H9 (cell line): ENCODE measurements at regions not wholly inside any gene's neighbourhood (a gene's known extent, or its start where the extent isn't known, plus 50 kb on each side); places are given as distances from the start of the nearest gene placed in this dataset.

Experiments used
- DNase-seq: peaks from one replicate; pipeline ENCODE4 v3.0.0-alpha.2; 2017
- H2AFZ ChIP-seq: one replicate; pipeline ENCODE4 v1.6.1; 2013; ENCODE audit warnings: mild to moderate bottlenecking, low read length, control low read depth, moderate library complexity
- H2AK5ac ChIP-seq: 2 replicates; pipeline ENCODE4 v1.6.1; 2013; ENCODE audit warnings: low read length, control low read depth, mixed read lengths; ENCODE audit not compliant: insufficient read length
- H2BK120ac ChIP-seq: one replicate; pipeline ENCODE4 v1.6.1; 2013; ENCODE audit warnings: low read depth, mild to moderate bottlenecking, low read length, control low read depth, inconsistent platforms; ENCODE audit not compliant: poor library complexity, severe bottlenecking
- H2BK12ac ChIP-seq: 2 replicates; pipeline ENCODE4 v1.6.1; 2013; ENCODE audit warnings: low read length, control low read depth, mixed read lengths, low read depth; ENCODE audit not compliant: insufficient read length
- H2BK15ac ChIP-seq: 2 replicates; pipeline ENCODE4 v1.6.1; 2013; ENCODE audit warnings: low read depth, low read length, control low read depth
- H2BK20ac ChIP-seq: one replicate; pipeline ENCODE4 v1.6.1; 2013; ENCODE audit warnings: low read depth, mild to moderate bottlenecking, low read length, control low read depth, inconsistent platforms; ENCODE audit not compliant: poor library complexity, severe bottlenecking
- H2BK5ac ChIP-seq: 2 replicates; pipeline ENCODE4 v1.6.1; 2013; ENCODE audit warnings: low read length, control low read depth, mixed read lengths; ENCODE audit not compliant: insufficient read length
- H3K14ac ChIP-seq: 2 replicates; pipeline ENCODE4 v1.6.1; 2013; ENCODE audit warnings: low read length, control low read depth; ENCODE audit not compliant: insufficient read depth
- H3K18ac ChIP-seq: 2 replicates; pipeline ENCODE4 v1.6.1; 2013; ENCODE audit warnings: low read depth, mild to moderate bottlenecking, mixed read lengths, low read length, control low read depth; ENCODE audit not compliant: insufficient read length
- H3K23ac ChIP-seq: 2 replicates; pipeline ENCODE4 v1.6.1; 2013; ENCODE audit warnings: low read length, control low read depth, mixed read lengths, low read depth; ENCODE audit not compliant: insufficient read length
- H3K23me2 ChIP-seq: 2 replicates; pipeline ENCODE4 v1.6.1; 2013; ENCODE audit warnings: low read depth, mild to moderate bottlenecking, mixed read lengths, low read length, control low read depth; ENCODE audit not compliant: insufficient read length, poor library complexity, severe bottlenecking
- H3K27ac ChIP-seq: 2 replicates; pipeline ENCODE4 v1.5.1; 2013; ENCODE audit warnings: low read length, control low read depth, mixed read lengths, low read depth; ENCODE audit not compliant: insufficient read length
- H3K27me3 ChIP-seq: 2 replicates; pipeline ENCODE4 v1.6.1; 2013; ENCODE audit warnings: low read length, control low read depth, inconsistent platforms; ENCODE audit not compliant: insufficient read depth
- H3K4ac ChIP-seq: 2 replicates; pipeline ENCODE4 v1.6.1; 2013; ENCODE audit warnings: low read depth, mild to moderate bottlenecking, control low read depth, inconsistent platforms, low read length, moderate library complexity
- H3K4me1 ChIP-seq: 2 replicates; pipeline ENCODE4 v1.6.1; 2013; ENCODE audit warnings: low read length, control low read depth, inconsistent platforms; ENCODE audit not compliant: insufficient read depth
- H3K4me2 ChIP-seq: 2 replicates; pipeline ENCODE4 v1.6.1; 2013; ENCODE audit warnings: low read length, control low read depth, mixed read lengths; ENCODE audit not compliant: insufficient read length, insufficient read depth
- H3K56ac ChIP-seq: 2 replicates; pipeline ENCODE4 v1.6.1; 2013; ENCODE audit warnings: low read depth, mild to moderate bottlenecking, mixed read lengths, low read length, control low read depth; ENCODE audit not compliant: insufficient read length
- H3K79me1 ChIP-seq: 2 replicates; pipeline ENCODE4 v1.6.1; 2013; ENCODE audit warnings: low read depth, mild to moderate bottlenecking, moderate library complexity, low read length, control low read depth, inconsistent platforms; ENCODE audit not compliant: insufficient read depth, poor library complexity, severe bottlenecking
- H3K79me2 ChIP-seq: 2 replicates; pipeline ENCODE4 v1.6.1; 2013; ENCODE audit warnings: low read length, control low read depth, inconsistent platforms; ENCODE audit not compliant: insufficient read depth
- H3K9ac ChIP-seq: 2 replicates; pipeline ENCODE4 v1.6.1; 2013; ENCODE audit warnings: low read length, control low read depth, mixed read lengths; ENCODE audit not compliant: insufficient read length; ENCODE audit errors: extremely low read depth
- H3K9me3 ChIP-seq: one replicate; pipeline ENCODE4 v1.6.1; 2013; ENCODE audit warnings: low read depth, low read length, inconsistent platforms; ENCODE audit not compliant: control insufficient read depth
- H3T11ph ChIP-seq: one replicate; pipeline ENCODE4 v1.6.1; 2013; ENCODE audit warnings: mild to moderate bottlenecking, low read length, control low read depth, inconsistent platforms
- H4K20me1 ChIP-seq: one replicate; pipeline ENCODE4 v1.6.1; 2013; ENCODE audit not compliant: control insufficient read depth, insufficient read length, insufficient read depth
- H4K5ac ChIP-seq: 2 replicates; pipeline ENCODE4 v1.6.1; 2013; ENCODE audit warnings: low read depth, mild to moderate bottlenecking, mixed read lengths, low read length, control low read depth; ENCODE audit not compliant: insufficient read length
- H4K8ac ChIP-seq: replicated peaks from 2 replicates; pipeline ENCODE4 v1.6.1; 2013; ENCODE audit warnings: low read length, control low read depth, mixed read lengths, low read depth; ENCODE audit not compliant: insufficient read length
- H4K91ac ChIP-seq: 2 replicates; pipeline ENCODE4 v1.6.1; 2013; ENCODE audit warnings: low read depth, mild to moderate bottlenecking, moderate library complexity, mixed read lengths, low read length, control low read depth; ENCODE audit not compliant: insufficient read length
- H3K27ac Mint-ChIP-seq, 3 experiments: 2 replicates in 2 of 3; 3 replicates in 1 of 3; pipeline ENCODE4 v1.8.0; 2020 to 2021; ENCODE audit warnings: mixed read lengths in 3 of 3, mild to moderate bottlenecking in 1 of 3, moderate library complexity in 1 of 3
- H3K27me3 Mint-ChIP-seq: 2 replicates; pipeline ENCODE4 v1.8.0; 2021; ENCODE audit warnings: low read depth, mild to moderate bottlenecking, moderate library complexity, mixed read lengths
- H3K36me3 Mint-ChIP-seq, 3 experiments: 2 replicates in 2 of 3; 3 replicates in 1 of 3; pipeline ENCODE4 v1.8.0; 2020 to 2021; ENCODE audit warnings: low read depth in 3 of 3, mixed read lengths in 3 of 3; ENCODE audit not compliant: insufficient read depth in 1 of 3
- H3K4me1 Mint-ChIP-seq, 2 experiments: 2 replicates each; pipeline ENCODE4 v1.8.0; 2020; ENCODE audit warnings: mixed read lengths in 2 of 2
- H3K4me3 Mint-ChIP-seq, 2 experiments: 2 replicates in 1 of 2; 3 replicates in 1 of 2; pipeline ENCODE4 v1.8.0; 2020 to 2021; ENCODE audit warnings: mild to moderate bottlenecking in 2 of 2, mixed read lengths in 2 of 2, moderate library complexity in 1 of 2
- H3K9me3 Mint-ChIP-seq, 2 experiments: 2 replicates in 1 of 2; 3 replicates in 1 of 2; pipeline ENCODE4 v1.8.0; 2020; ENCODE audit warnings: mild to moderate bottlenecking in 2 of 2, mixed read lengths in 2 of 2, moderate library complexity in 1 of 2
- CTCF ChIP-seq: fragments of 200-600 bp; sonication (generic); conservative IDR thresholded peaks from 3 replicates; pipeline ENCODE4 v1.8.0; 2021; ENCODE audit warnings: antibody characterized with exemption, mild to moderate bottlenecking
- WGBS: extraction: QIAGEN DNeasy Blood & Tissue Kit; methylation state at CpG from one replicate; pipeline ENCODE4 v1.1.7; 2013; ENCODE audit warnings: missing lambda C conversion rate, low lambda C conversion rate, mixed read lengths; ENCODE audit not compliant: insufficient read length; ENCODE audit errors: extremely low coverage; 5-methylcytosine and 5-hydroxymethylcytosine counted together

GRCh38 chr12:19846574-19846973 lies 407.3 kb downstream of the AEBP2 start:
- Histone ChIP-seq H2AK5ac (no peak overlapping the region), H3K79me1 (no peaks in the 10 kb centered on the region), H4K91ac (no peak overlapping the region), H3K23me2 (no peaks in the 10 kb centered on the region), H3K79me2 (no peaks in the 10 kb centered on the region), H3K9ac (no peak overlapping the region), H3T11ph (no peak overlapping the region), H4K8ac (no peak overlapping the region), H4K5ac (no peak overlapping the region), H2BK5ac (no peak overlapping the region), H4K20me1 (no peaks in the 10 kb centered on the region), H2BK15ac (no peak overlapping the region), H3K4me2 (no peak overlapping the region), H2AFZ (no peak overlapping the region), H3K18ac (no peak overlapping the region), H3K56ac (no peak overlapping the region), H3K4me1 (no peaks in the 10 kb centered on the region), H3K4ac (no peak overlapping the region), H2BK120ac (no peak overlapping the region), H3K27me3 (no peaks in the 10 kb centered on the region), H3K23ac (no peak overlapping the region), H2BK12ac (no peak overlapping the region), H3K9me3 (no peaks in the 10 kb centered on the region), H3K27ac (no peak overlapping the region), H3K14ac (no peak overlapping the region), H2BK20ac (no peak overlapping the region)
- H3K27me3 Mint-ChIP-seq = no peaks in the 10 kb centered on the region
- H3K4me1 Mint-ChIP-seq = peaks cover 0 to 6% of the 10 kb centered on the region in 2 experiments; a peak in 2 of 4 replicates
- peaks cover 3% of the 10 kb centered on the region in 2 experiments; a peak in 3 of 5 replicates for H3K9me3 Mint-ChIP-seq
- H3K4me3 Mint-ChIP-seq = no peak overlapping the region
- H3K27ac Mint-ChIP-seq = no peak overlapping the region
- no peak for TF ChIP-seq CTCF
- DNase-seq = no peak
- peaks cover 0 to 4% (median 0%) of the 10 kb centered on the region in 3 experiments; a peak in 1 of 7 replicates for H3K36me3 Mint-ChIP-seq
- WGBS = no CpG with 5 or more reads among the region's 3 CpGs
